ENCODE measurements at regions not wholly inside any gene's neighbourhood (a gene's known extent, or its start where the extent isn't known, plus 50 kb on each side); places are given as distances from the start of the nearest gene placed in this dataset.
"Not testable (repeated sequence)": the region's sequence is repeated elsewhere in the genome, so short reads cannot be mapped to it uniquely, and the experiment has no call there.

DNA sequence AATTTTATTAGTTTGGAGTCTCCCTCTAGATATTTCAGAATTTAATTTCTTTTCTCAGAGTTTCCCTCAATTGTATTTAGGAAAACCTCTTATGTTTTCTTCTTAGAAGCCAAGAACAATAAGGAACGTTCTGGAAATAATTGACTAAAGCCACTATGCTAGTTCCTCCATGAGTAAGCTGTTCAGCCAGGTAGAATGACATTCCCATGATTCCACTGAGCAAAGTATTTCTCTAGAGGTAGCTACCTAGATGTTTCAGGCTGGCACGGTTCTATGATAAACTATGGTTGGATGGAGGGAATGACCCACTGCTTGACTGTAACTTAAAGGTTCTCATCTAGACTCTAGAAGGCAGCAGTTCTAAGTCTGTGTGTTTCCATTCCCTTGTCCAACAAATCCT is 62.4 kb downstream of the CLDN17 start:
- no peak for DNase-seq

DNA sequence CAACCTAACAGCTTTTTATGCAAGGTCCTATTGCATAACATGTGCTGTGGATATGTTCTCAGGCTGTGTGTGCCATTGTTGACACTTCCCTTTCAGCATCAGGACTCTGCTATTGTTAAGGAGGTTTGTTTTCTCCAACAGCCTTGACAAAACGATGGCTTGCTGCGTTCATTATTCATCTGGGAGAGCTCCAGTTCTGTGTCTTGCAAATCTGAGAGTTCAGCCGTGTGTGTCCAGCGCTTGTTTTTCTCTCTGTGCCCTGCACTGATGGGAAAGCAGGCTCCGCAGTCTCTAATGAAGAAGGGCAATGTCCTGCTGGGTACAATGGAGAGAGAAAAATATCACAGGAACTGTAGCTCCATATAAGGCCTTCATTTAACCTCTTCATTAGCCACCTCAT is 63.7 kb downstream of the CLDN17 start:
- DNase-seq, result no peak

DNA sequence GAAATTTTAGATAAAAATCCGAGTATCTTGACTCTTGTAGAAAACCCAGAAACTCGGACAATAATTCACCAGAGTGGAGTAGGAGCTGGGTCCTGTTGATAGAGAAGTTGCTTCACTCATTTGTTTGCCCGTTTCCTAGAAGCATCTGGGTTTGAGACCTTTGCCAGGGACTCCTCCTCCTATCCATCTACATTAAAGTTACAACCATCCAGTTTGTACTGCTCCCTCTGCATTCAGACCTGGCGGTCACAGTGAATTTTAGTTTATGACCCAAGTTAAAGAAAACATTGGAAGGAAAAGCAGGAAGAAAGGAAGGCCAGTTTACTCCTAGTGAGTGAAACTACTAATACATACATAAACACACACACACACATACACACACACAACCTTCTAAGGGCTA is 64.6 kb downstream of the CLDN17 start:
- no peak for DNase-seq

DNA sequence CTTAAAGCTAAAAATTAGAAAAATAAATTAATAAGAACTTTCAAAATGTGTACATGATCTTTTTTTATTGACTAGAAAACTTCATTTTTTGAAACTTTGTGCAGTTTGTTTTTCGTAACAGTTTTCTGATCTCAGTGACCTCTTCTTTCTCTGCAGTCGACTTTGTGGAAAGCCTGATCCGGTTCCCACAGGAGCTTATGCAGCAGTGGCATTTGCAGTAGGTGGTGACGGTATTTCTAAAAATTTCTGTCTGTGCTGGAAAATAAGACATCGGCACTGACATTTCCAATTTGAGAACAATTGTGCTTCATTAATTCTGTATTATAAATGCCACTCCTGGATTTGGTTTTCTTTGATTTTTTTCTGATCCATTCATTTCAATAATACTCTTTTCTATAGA is 68.8 kb downstream of the CLDN17 start:
- DNase-seq, result no peak

DNA sequence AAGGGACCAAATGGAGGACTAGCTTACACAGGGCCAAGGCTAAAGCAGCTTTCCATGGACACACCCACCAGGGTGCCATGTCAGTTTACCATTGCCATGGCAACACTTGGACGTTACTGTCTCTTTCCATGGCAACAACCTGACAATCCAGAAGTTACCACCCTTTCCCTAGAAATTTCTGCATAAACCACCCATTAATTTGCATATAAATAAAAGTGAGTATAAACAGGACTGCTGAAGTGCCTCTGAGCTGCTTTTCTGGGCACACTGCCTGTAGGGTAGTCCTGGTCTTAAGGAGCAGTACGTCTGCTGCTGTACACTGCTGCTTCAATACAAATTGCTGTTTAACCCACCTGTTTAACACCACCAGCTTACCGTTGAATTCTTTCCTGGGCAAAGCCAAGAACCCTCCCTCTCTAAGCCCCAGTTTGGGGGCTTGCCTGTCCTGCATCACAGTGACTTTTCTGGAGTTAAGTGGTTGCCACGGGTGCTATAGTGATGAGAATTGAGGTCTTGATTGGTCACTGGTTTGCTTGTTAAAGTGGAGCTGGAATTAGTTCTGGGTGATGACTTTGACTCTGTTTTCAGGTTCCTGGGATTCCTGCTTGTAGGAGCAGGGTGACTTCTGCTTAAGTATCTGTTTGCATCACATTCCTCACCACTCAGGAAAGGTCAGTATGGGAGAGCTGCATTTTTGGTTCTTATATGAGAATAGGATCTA is 83.2 kb downstream of the CLDN17 start:
- no peak for DNase-seq

DNA sequence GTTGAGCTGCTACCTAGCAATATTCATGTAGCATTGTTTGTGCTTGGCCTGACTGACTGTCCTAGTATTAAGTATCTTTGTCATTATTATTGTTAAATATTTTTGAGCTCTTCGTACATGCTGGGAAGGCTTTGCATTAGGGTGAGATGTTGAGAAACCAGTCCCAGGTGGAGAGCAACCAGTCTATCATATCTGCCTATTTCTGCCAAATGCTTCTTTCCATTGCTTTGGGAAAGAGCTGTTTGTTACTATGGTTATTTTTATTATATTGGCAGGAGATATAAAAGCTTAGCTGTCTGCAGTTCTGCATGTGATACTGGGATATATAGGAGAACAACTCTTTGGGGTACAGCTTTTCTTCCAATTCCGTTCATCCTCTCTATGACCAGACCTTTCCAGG is 85.1 kb downstream of the CLDN17 start:
- no peak for DNase-seq

DNA sequence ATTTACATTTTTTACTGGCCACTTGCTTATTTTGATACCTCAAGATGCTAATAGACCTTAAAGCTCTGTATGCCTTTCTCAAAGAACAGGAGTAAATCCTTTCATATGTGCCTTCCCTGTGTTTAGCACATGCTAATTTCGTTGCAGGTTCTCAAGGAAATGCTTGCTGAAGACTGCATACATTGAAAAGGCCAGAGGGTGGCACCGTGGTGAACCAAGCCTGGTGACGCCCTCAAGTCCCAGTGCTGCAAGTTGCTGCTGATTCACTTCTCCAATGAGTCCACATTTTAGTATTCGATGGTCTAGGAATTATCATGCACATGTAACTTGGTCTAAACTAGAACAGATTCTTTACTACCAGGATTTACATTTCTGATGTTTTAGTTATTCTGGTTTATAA is 94.1 kb downstream of the CLDN17 start:
- peak; percentile 51 for DNase-seq

DNA sequence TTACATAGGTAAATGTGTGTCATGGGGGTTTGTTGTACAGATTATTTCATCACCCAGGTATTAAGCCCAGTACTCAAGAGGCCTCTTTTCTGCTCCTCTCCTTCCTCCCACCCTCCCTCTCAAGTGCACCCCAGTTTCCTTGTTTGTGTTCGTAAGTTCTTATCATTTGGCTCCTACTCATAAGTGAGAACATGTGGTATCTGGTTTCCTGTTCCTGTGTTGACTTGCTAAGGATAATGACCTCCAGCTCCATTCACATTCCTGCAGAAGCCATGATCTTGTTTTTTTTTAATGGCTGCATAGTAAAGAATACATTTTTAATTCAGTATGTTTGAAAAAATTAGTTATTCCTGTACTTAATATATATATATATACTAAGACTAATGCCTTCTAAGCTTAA is 107.7 kb downstream of the CLDN17 start:
- no peak for DNase-seq

DNA sequence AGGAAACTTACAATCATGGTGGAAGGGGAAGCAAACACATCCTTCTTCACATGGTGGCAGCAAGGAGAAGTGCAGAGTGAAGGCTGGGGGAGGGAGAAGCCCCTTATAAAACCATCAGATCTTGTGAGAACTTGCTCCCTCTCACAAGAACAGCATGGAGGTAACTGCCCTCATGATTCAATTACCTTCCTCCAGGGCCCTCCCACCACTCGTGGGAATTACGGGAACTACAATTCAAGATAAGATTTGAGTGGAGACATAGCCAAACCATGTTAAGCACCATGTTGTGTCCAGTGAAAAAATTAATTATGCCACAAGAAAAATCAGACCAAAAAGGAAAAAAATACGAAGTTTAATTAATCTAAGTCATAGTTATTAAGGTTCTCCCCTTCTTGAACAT is 109.5 kb downstream of the CLDN17 start:
- no peak for DNase-seq

DNA sequence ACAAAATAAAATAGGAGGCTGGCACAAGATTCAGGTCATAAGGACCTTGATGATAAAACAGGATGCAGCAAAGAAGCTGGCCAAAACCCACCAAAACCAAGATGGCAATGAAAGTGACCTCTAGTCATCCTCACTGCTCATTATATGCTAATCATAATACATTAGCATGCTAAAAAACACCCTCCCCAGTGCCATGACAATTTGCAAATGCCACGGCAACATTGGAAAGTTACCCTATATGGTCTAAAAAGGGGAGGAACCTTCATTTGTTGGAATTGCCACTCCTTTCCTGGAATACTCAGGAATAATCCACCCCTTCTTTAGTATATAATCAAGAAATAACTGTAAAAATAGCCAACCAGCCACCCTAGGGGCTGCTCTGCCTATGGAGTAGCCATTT is 108.8 kb upstream of the GRIK1 start:
- DNase-seq, result no peak

DNA sequence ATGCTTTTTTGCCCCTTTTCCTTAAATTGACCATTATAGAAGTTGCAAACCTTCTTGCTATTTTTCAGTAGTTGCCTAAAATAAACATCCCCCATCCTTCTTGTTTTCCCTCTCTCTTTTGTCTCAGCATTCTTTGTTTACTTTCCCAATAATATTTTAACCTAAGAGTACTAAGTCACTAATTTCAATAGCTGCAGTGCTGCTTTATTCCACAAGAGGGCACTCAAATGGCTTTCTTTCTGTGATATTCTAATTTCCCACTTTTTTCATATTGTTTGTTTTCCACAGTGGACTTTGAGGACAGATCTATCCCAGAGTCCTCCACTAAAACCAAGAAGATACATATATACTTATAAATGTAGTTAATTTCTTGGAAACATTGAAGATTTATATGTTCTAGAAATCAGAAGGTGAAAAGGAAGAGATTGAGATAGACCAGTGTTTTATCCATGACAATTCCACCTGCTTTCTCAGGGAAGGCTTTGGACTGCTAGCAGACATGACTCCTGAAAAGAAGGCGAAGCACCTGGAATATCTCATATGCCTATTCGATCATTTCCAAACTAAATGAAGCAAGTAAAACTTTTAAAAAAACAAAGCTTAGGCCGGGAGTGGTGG is 104.8 kb upstream of the GRIK1 start:
- DNase-seq, result peak; percentile 23

DNA sequence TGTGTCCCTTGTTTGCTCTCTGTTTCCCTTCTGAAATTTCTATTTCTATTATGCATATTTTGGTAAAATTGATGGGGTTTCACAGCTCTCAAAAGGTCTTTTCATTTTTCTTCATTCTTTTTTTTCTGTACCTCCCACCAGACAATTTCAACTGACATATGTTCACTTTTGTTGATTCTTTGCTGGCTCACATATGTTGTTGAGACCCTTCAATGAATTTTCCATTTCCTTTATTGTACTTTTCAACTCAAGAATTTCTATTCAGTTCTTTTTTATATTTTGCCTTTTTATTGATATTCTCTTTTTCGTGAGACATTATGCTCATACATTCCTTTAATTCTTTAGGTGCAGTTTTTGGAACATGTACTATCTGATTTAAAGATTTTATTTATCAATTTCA is 102.6 kb upstream of the GRIK1 start:
- DNase-seq, result no peak

DNA sequence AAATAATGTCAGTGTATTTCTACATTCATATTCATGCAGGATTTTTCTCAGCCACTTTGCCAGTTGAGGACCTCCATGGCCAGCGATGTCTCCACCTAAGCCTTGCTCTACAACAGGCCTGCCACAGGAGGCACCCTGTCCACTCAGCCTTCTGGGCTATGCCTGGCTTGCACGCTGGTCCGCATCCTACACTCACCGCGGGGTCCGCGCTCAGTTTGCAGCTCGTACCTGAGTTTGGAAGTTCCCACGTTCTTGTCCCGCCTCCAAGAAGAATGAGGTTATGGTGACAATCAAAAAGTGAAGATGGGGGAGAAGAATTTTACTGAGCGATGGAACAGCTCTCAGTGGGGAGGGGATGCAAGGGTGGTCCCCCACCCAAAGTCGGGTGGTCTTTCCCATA is 93.6 kb upstream of the GRIK1 start:
- no peak for DNase-seq

DNA sequence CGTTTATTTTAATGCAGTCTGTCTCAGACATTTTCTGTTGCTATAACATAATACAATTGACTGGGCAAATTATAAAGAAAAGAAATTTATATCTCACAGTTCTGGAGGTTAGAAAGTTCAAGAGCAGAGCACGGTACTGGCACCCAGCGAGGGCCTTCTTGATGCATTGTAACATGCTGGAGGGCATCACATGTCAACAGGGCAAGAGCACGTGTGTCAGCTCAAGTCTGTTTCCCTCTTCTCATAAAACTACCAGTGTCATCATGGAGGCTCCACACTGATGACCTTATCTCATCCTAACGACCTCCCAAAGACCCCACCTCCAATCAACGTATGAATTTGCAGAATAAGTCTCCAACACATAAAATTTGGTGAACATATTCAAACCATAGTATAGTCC is 90.6 kb upstream of the GRIK1 start:
- no peak for DNase-seq

DNA sequence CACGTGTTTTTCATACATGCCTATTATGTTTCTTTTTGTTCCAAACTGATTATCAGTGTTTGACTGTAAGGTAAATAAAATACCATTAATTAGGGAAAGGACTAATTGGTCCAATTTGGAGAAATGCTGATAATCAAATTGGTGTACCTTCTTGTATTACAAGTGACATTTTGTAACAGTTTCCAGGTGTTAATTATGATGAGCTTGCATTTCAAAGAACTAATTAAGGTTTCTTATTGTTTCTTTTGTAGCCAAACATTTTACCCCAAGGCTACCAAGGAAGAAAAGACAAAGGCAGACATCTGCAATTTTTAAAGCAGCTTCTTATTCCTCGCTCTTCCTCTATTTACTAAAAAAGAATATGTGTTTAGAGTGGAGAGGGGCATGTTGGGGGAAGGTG is 88.7 kb upstream of the GRIK1 start:
- DNase-seq, result no peak

DNA sequence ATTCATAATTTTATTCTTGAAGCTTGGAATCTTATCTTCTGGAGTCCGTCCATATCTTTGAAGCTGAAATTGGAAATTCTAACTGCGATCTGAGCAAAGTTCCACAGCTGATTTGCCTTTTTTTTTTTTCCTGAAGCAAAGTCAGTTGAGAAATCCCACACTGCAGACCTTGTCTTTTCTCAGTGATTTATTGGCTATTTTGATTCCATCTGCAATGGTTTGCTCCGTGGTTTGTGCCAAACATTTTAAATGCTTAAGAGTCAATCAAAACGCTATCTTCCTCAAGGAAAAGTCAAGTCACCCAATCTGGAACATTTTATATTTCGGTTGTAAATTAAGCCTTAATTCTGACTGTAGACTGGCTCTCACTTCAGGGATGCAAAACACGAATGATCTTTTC is 88.2 kb upstream of the GRIK1 start:
- no peak for DNase-seq

DNA sequence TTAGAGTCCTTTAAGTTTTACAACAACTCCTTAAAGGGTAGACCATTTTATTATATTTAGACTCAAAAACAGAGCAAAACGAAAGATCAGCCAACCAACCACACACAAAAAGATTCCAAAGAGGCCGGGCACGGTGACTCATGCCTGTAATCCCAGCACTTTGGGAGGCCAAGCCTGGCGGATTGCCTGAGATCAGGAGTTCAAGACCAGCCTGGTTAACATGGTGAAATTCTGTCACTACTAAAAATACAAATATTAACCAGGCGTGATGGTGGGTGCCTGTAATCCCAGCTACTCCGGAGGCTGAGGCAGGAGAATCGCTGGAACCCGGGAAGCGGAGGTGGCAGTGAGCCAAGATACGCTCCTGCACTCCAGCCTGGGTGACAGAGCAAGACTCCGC is 83.3 kb upstream of the GRIK1 start:
- DNase-seq, result not testable (repeated sequence)

DNA sequence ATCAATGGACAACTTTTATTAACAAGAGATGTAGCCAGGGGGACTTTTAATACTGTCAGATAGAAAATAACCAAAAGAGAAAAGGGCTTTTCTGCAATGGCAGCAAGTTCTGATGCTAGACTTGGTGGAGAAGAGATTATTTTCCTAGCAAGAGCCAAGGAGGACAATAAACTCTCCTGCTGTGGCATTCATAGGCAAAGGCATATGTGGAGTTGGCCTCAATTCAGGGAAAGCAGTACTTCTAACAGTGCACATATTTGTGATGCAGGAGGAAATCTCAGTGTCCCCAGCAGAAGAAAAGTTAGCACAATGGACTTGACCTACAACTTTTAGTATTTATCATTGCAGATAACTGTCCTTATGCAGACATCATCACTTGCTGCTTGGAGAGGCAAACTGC is 75.1 kb upstream of the GRIK1 start:
- DNase-seq, result no peak

DNA sequence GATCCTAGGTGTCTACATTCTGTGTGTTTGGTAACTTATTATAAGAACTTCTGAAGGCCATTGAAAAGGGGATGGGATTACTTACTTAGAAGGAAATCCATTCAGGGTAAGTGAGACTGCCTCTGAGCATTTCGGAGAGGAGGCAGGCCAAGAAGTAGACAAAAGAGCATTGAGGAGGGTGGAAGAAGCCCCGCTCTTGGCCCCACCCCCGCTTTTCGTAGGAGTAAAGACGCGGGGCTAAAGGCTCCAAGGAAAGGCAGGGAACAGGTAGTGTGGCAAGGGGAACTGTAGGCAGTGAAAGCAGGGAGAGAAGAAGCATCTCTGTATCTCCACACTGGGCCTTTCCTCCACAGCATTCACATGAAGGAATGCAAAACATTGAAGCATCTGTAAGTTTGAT is 51.8 kb upstream of the GRIK1 start:
- DNase-seq, result no peak

DNA sequence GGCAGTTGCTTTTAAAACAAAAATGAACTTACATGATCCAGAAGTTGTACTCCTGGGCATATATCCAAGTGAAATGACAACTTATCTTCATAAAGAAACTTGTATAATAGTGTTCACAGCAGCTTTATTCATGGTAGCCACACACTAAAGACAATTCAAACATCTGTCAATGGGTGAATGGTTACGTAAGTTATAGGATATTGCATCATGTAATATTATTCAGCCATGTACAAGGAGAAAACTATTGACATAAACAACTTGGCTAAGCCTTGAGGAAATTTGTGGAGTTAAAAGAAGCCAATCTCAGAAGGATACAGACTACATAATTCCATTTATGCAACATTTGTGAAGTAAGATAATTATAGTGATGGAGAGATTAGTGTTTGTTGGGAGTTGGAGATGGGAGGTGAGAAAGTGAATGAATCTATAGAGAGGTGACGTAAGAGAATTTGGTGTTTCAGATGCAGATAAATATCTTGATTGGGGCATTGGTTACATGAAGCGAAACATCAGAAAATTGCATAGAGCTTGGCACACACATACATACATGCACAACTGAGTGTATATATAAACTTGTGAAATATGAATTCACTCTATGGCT is 49.9 kb upstream of the GRIK1 start:
- no peak for DNase-seq

Data from fibroblast of skin of back (primary cell).